ENCODE measurements at regions not wholly inside any gene's neighbourhood (a gene's known extent, or its start where the extent isn't known, plus 50 kb on each side); places are given as distances from the start of the nearest gene placed in this dataset.

- Histone ChIP-seq H3K9ac (ENCODE audit: insufficient read depth, low read length) (no peak overlapping the region), H3K4me2 (ENCODE audit: extremely low read depth, insufficient read depth, low read length) (no peak overlapping the region), H3K27me3 (ENCODE audit: control insufficient read depth, insufficient read depth, low read length) (peaks cover 18% of the 10 kb centered on the region), H3K4me1 (ENCODE audit: control insufficient read depth, extremely low read depth, insufficient read depth, low read length) (no peaks in the 10 kb centered on the region), H2AFZ (ENCODE audit: low read length) (no peak overlapping the region), H3K4me3 (replicated peaks in 1 of 4; ENCODE audit: control extremely low read depth in 1 of 4, insufficient read depth in 1 of 4, low read depth in 3 of 4, low read length in 4 of 4) (no peak overlapping the region), H3K79me2 (ENCODE audit: control insufficient read depth, insufficient read depth, low read length) (no peaks in the 10 kb centered on the region), H3K36me3 (ENCODE audit: control insufficient read depth, insufficient read depth, low read length) (no peaks in the 10 kb centered on the region), H3K27ac (ENCODE audit: insufficient read depth, low read length) (no peak overlapping the region), H4K20me1 (ENCODE audit: control insufficient read depth, extremely low read depth, insufficient read depth, low read length) (no peaks in the 10 kb centered on the region), H3K9me3 (ENCODE audit: control insufficient read depth, insufficient read depth, low read depth, low read length) (no peaks in the 10 kb centered on the region)
- no peak for DNase-seq (ENCODE audit: low read depth in 2 of 2)
- no peak for TF ChIP-seq CTCF (conservative IDR thresholded peaks at IDR 0.05 in 1 of 2, IDR thresholded peaks at IDR 0.05 in 1 of 2; ENCODE audit: low read depth in 1 of 2, low read length in 2 of 2)
- no peak for TF ChIP-seq EZH2 (IDR thresholded peaks at IDR 0.05; ENCODE audit: low read length, missing control alignments)
Observed at GRCh38 chr12:11951209-11951608, 119.5 kb upstream of the BCL2L14 start.

GRCh38 chr12:11953523-11953922 lies 117.2 kb upstream of the BCL2L14 start:
- Histone ChIP-seq H3K4me2 (ENCODE audit: extremely low read depth, insufficient read depth, low read length) (no peak overlapping the region), H3K36me3 (ENCODE audit: control insufficient read depth, insufficient read depth, low read length) (no peaks in the 10 kb centered on the region), H3K4me1 (ENCODE audit: control insufficient read depth, extremely low read depth, insufficient read depth, low read length) (peaks cover 5% of the 10 kb centered on the region), H3K9ac (ENCODE audit: insufficient read depth, low read length) (no peak overlapping the region), H3K27ac (ENCODE audit: insufficient read depth, low read length) (no peak overlapping the region), H3K4me3 (replicated peaks in 1 of 4; ENCODE audit: control extremely low read depth in 1 of 4, insufficient read depth in 1 of 4, low read depth in 3 of 4, low read length in 4 of 4) (no peak overlapping the region), H3K79me2 (ENCODE audit: control insufficient read depth, insufficient read depth, low read length) (no peaks in the 10 kb centered on the region), H4K20me1 (ENCODE audit: control insufficient read depth, extremely low read depth, insufficient read depth, low read length) (no peaks in the 10 kb centered on the region), H3K27me3 (ENCODE audit: control insufficient read depth, insufficient read depth, low read length) (peaks cover 15% of the 10 kb centered on the region), H2AFZ (ENCODE audit: low read length) (no peak overlapping the region), H3K9me3 (ENCODE audit: control insufficient read depth, insufficient read depth, low read depth, low read length) (no peaks in the 10 kb centered on the region)
- TF ChIP-seq EZH2 (IDR thresholded peaks at IDR 0.05; ENCODE audit: low read length, missing control alignments): no peak
- TF ChIP-seq CTCF (conservative IDR thresholded peaks at IDR 0.05 in 1 of 2, IDR thresholded peaks at IDR 0.05 in 1 of 2; ENCODE audit: low read depth in 1 of 2, low read length in 2 of 2): no peak
- peak in 1 of 2 donors; percentile 5 for DNase-seq (ENCODE audit: low read depth in 2 of 2)

- no peak for TF ChIP-seq EZH2 (IDR thresholded peaks at IDR 0.05; ENCODE audit: low read length, missing control alignments)
- TF ChIP-seq CTCF (conservative IDR thresholded peaks at IDR 0.05 in 1 of 2, IDR thresholded peaks at IDR 0.05 in 1 of 2; ENCODE audit: low read depth in 1 of 2, low read length in 2 of 2): no peak
- H3K27me3 ChIP-seq (ENCODE audit: control insufficient read depth, insufficient read depth, low read length): peaks cover 15% of the 10 kb centered on the region
- H3K4me2 ChIP-seq (ENCODE audit: extremely low read depth, insufficient read depth, low read length): no peak overlapping the region
- no peaks in the 10 kb centered on the region for H3K79me2 ChIP-seq (ENCODE audit: control insufficient read depth, insufficient read depth, low read length)
- no peaks in the 10 kb centered on the region for H3K36me3 ChIP-seq (ENCODE audit: control insufficient read depth, insufficient read depth, low read length)
- DNase-seq (ENCODE audit: low read depth in 2 of 2): no peak
- no peak overlapping the region for H2AFZ ChIP-seq (ENCODE audit: low read length)
- no peak overlapping the region for H3K9ac ChIP-seq (ENCODE audit: insufficient read depth, low read length)
- no peak overlapping the region for H3K27ac ChIP-seq (ENCODE audit: insufficient read depth, low read length)
- H4K20me1 ChIP-seq (ENCODE audit: control insufficient read depth, extremely low read depth, insufficient read depth, low read length): no peaks in the 10 kb centered on the region
- H3K9me3 ChIP-seq (ENCODE audit: control insufficient read depth, insufficient read depth, low read depth, low read length): no peaks in the 10 kb centered on the region
- H3K4me1 ChIP-seq (ENCODE audit: control insufficient read depth, extremely low read depth, insufficient read depth, low read length): peaks cover 7% of the 10 kb centered on the region
- no peak overlapping the region for H3K4me3 ChIP-seq (replicated peaks in 1 of 4; ENCODE audit: control extremely low read depth in 1 of 4, insufficient read depth in 1 of 4, low read depth in 3 of 4, low read length in 4 of 4)
Observed at GRCh38 chr12:11954181-11954580, 116.6 kb upstream of the BCL2L14 start.
